Caco-2 (cell line): ENCODE measurements at regions not wholly inside any gene's neighbourhood (a gene's known extent, or its start where the extent isn't known, plus 50 kb on each side); places are given as distances from the start of the nearest gene placed in this dataset.

ENCODE experiments used
- BruUV-seq: library from RNA; stranded (reverse); fragments of 400-500 nt; replicated peaks from 2 replicates; lab custom pipeline; 2021; lab: Mats Ljungman, UMichigan
- CTCF ChIA-PET: fragments of 300-600 bp; sonication (Branson Sonifier 250); formaldehyde crosslinking; loops from one replicate; lab custom pipeline; 2022; ENCODE audit warnings: antibody characterized with exemption; lab: Charles Lee
- POLR2A ChIA-PET: fragments of 300-600 bp; sonication (Branson Sonifier 250); formaldehyde crosslinking; loops from one replicate; lab custom pipeline; 2022; ENCODE audit warnings: antibody characterized with exemption; lab: Charles Lee
- DNase-seq, 2 experiments: peaks; one replicate each; pipeline versions ENCODE4 v3.0.0 to v3.0.0-alpha.2; 2020 to 2022
- H3K27me3 ChIP-seq: replicated peaks from 2 replicates; pipeline ENCODE4 v1.6.0; 2011; ENCODE audit warnings: low read length; ENCODE audit not compliant: control insufficient read depth, insufficient read depth
- H3K36me3 ChIP-seq: 2 replicates; pipeline ENCODE4 v1.5.1; 2011; ENCODE audit warnings: low read length; ENCODE audit not compliant: control insufficient read depth, insufficient read depth
- H3K4me1 ChIP-seq: fragments of 250-450 bp; sonication (Bioruptor Pico); 2 replicates; pipeline ENCODE4 v1.5.1; 2020; ENCODE audit warnings: mild to moderate bottlenecking
- H3K4me3 ChIP-seq: 2 replicates; pipeline ENCODE4 v1.5.1; 2011; ENCODE audit warnings: low read depth, mild to moderate bottlenecking, control low read depth, low read length
- H3K9me3 ChIP-seq: fragments of 250-450 bp; sonication (Bioruptor Pico); 2 replicates; pipeline ENCODE4 v1.5.1; 2020; ENCODE audit warnings: mild to moderate bottlenecking, moderate library complexity
- H3K27ac Mint-ChIP-seq: one replicate; pipeline ENCODE4 v1.8.0; 2022; ENCODE audit warnings: mixed read lengths; ENCODE audit not compliant: unreplicated experiment
- H3K27me3 Mint-ChIP-seq: one replicate; pipeline ENCODE4 v1.8.0; 2022; ENCODE audit warnings: mixed read lengths; ENCODE audit not compliant: insufficient read depth, unreplicated experiment
- H3K36me3 Mint-ChIP-seq: one replicate; pipeline ENCODE4 v1.8.0; 2022; ENCODE audit warnings: mild to moderate bottlenecking, mixed read lengths; ENCODE audit not compliant: insufficient read depth, unreplicated experiment
- H3K4me1 Mint-ChIP-seq: one replicate; pipeline ENCODE4 v1.8.0; 2022; ENCODE audit warnings: low read depth, mixed read lengths; ENCODE audit not compliant: unreplicated experiment
- H3K4me3 Mint-ChIP-seq: one replicate; pipeline ENCODE4 v1.8.0; 2022; ENCODE audit warnings: mild to moderate bottlenecking, moderate library complexity, mixed read lengths; ENCODE audit not compliant: unreplicated experiment
- H3K9me3 Mint-ChIP-seq: one replicate; pipeline ENCODE4 v1.8.0; 2022; ENCODE audit warnings: mixed read lengths; ENCODE audit not compliant: unreplicated experiment
- intact Hi-C: fragments of 100-400 bp; cut with micrococcal nuclease; formaldehyde crosslinking; loops from one replicate; pipeline ENCODE4 v1.10.0; 2022; ENCODE audit not compliant: unreplicated experiment
- TF ChIP-seq, protein P1 (sequence below), 2 experiments: fragments of 200-600 bp in 1 of 2; IDR thresholded peaks; 1 replicate in 1 of 2; 2 replicates in 1 of 2; pipeline versions ENCODE4 v1.5.1 to v1.8.0; 2011 to 2022; ENCODE audit warnings: antibody characterized with exemption in 1 of 2, control low read depth in 1 of 2, inconsistent platforms in 1 of 2, low read depth in 1 of 2, low read length in 1 of 2, mild to moderate bottlenecking in 1 of 2, moderate library complexity in 1 of 2; ENCODE audit not compliant: insufficient read depth in 1 of 2, severe bottlenecking in 1 of 2, unreplicated experiment in 1 of 2

GRCh38 chr2:217125014-217125413 is 265.1 kb upstream of the TNP1 start:
- ChIA-PET CTCF (no interaction called here), POLR2A (no interaction called here)
- no TSS peak for BruUV-seq
- Mint-ChIP-seq H3K36me3 (no peaks in the 10 kb centered on the region), H3K9me3 (no peaks in the 10 kb centered on the region), H3K4me1 (no peaks in the 10 kb centered on the region), H3K27me3 (peaks cover 15% of the 10 kb centered on the region), H3K27ac (no peak overlapping the region), H3K4me3 (no peak overlapping the region)
- TF ChIP-seq, protein P1, sequence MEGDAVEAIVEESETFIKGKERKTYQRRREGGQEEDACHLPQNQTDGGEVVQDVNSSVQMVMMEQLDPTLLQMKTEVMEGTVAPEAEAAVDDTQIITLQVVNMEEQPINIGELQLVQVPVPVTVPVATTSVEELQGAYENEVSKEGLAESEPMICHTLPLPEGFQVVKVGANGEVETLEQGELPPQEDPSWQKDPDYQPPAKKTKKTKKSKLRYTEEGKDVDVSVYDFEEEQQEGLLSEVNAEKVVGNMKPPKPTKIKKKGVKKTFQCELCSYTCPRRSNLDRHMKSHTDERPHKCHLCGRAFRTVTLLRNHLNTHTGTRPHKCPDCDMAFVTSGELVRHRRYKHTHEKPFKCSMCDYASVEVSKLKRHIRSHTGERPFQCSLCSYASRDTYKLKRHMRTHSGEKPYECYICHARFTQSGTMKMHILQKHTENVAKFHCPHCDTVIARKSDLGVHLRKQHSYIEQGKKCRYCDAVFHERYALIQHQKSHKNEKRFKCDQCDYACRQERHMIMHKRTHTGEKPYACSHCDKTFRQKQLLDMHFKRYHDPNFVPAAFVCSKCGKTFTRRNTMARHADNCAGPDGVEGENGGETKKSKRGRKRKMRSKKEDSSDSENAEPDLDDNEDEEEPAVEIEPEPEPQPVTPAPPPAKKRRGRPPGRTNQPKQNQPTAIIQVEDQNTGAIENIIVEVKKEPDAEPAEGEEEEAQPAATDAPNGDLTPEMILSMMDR (IDR thresholded peaks at IDR 0.05; ENCODE audit: insufficient read depth in 1 of 2, low read depth in 1 of 2, low read length in 1 of 2, severe bottlenecking in 1 of 2, unreplicated experiment in 1 of 2), result no peak
- intact Hi-C loops, result no loop called here
- Histone ChIP-seq H3K36me3 (no peaks in the 10 kb centered on the region), H3K4me1 (no peaks in the 10 kb centered on the region), H3K27me3 (no peaks in the 10 kb centered on the region; the same call in 1 of the 2 replicates), H3K9me3 (no peaks in the 10 kb centered on the region), H3K4me3 (no peak overlapping the region)
- no peak for DNase-seq

DNA sequence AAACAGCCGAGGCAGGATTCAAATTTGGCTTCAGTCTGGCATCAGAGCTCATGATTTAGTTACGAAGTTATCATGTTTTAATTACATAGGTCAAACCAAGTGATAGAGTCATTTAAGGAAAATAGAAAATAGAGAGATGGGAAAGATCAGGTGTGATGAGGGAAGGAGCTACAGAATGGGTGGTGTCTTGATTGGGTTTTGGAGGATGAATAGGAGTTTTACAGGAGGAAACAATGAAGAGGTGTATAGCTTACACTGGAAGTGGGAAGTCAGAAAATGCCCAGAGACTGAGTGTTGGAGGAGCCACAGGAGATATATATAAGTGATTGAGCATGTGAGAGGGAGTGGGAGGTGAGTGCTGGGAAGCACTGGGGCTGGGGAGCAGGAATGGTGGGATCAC is 264.2 kb upstream of the TNP1 start:
- H3K27me3 ChIP-seq, result no peaks in the 10 kb centered on the region; the same call in 1 of the 2 replicates
- Mint-ChIP-seq H3K36me3 (no peaks in the 10 kb centered on the region), H3K4me3 (no peak overlapping the region), H3K9me3 (no peaks in the 10 kb centered on the region), H3K27ac (no peak overlapping the region), H3K4me1 (no peaks in the 10 kb centered on the region), H3K27me3 (peaks cover 13% of the 10 kb centered on the region)
- BruUV-seq, result no TSS peak
- H3K9me3 ChIP-seq, result no peaks in the 10 kb centered on the region
- ChIA-PET CTCF (no interaction called here), POLR2A (no interaction called here)
- TF ChIP-seq, protein P1 (IDR thresholded peaks at IDR 0.05; ENCODE audit: insufficient read depth in 1 of 2, low read depth in 1 of 2, low read length in 1 of 2, severe bottlenecking in 1 of 2, unreplicated experiment in 1 of 2), result no peak
- H3K4me3 ChIP-seq, result no peak overlapping the region
- H3K4me1 ChIP-seq, result no peaks in the 10 kb centered on the region
- no peaks in the 10 kb centered on the region for H3K36me3 ChIP-seq
- intact Hi-C loops, result no loop called here
- no peak for DNase-seq

DNA sequence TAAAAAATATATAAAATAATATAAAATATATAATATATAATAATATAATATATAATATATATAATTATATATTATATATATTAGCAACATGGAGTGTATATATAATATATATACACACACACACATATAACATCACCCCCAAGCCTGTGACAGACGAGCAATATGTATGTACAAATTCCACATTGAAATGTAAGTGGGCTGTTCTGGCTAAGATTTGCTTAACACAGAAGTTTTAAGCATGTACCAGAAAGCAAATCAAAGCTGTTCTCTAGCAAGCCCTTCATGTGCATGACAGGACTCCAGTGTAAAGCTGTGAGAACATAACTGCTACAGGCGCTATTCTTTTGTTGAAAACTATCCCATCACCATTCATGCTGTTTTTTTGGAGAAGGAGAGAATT is 261.7 kb upstream of the TNP1 start:
- no peak overlapping the region for H3K4me3 Mint-ChIP-seq
- intact Hi-C loops, result no loop called here
- H3K9me3 Mint-ChIP-seq, result no peaks in the 10 kb centered on the region
- H3K36me3 Mint-ChIP-seq, result no peaks in the 10 kb centered on the region
- H3K4me1 ChIP-seq, result no peaks in the 10 kb centered on the region
- DNase-seq, result no peak
- ChIA-PET POLR2A (no interaction called here), CTCF (no interaction called here)
- H3K4me3 ChIP-seq, result no peak overlapping the region
- no peaks in the 10 kb centered on the region for H3K36me3 ChIP-seq
- H3K27me3 ChIP-seq, result no peaks in the 10 kb centered on the region; the same call in 1 of the 2 replicates
- no peak overlapping the region for H3K27ac Mint-ChIP-seq
- no peaks in the 10 kb centered on the region for H3K4me1 Mint-ChIP-seq
- BruUV-seq, result no TSS peak
- no peaks in the 10 kb centered on the region for H3K9me3 ChIP-seq
- H3K27me3 Mint-ChIP-seq, result peaks cover 16% of the 10 kb centered on the region
- TF ChIP-seq, protein P1 (IDR thresholded peaks at IDR 0.05; ENCODE audit: insufficient read depth in 1 of 2, low read depth in 1 of 2, low read length in 1 of 2, severe bottlenecking in 1 of 2, unreplicated experiment in 1 of 2), result no peak
